NCI-H2029 (cell line): ENCODE measurements at regions not wholly inside any gene's neighbourhood (a gene's known extent, or its start where the extent isn't known, plus 50 kb on each side); places are given as distances from the start of the nearest gene placed in this dataset.
A peak's percentile ranks its signal among the peaks of the same experiment; 100 is the strongest.

Experiments
- DNase-seq: peaks from one replicate; lab custom pipeline; 2025; lab: John Stamatoyannopoulos, UW

DNA sequence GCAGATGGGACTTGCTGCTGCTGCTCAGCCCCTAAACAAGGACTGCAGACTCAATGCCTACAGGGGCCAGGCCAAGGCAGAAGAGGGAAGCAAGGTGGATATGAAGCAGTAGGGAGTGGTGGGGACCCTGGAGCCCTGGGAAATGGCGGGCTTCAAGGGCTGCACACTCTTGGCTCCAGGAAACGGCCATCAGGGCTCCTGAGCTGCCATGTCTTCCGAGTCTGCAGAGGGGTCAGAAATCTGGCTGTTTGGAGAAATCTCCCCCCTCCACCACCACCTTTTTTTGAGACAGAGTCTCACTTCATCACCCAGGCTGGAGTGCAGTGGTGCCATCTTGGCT, 169.1 kb downstream of the KATNIP start:
- no peak for DNase-seq

DNA sequence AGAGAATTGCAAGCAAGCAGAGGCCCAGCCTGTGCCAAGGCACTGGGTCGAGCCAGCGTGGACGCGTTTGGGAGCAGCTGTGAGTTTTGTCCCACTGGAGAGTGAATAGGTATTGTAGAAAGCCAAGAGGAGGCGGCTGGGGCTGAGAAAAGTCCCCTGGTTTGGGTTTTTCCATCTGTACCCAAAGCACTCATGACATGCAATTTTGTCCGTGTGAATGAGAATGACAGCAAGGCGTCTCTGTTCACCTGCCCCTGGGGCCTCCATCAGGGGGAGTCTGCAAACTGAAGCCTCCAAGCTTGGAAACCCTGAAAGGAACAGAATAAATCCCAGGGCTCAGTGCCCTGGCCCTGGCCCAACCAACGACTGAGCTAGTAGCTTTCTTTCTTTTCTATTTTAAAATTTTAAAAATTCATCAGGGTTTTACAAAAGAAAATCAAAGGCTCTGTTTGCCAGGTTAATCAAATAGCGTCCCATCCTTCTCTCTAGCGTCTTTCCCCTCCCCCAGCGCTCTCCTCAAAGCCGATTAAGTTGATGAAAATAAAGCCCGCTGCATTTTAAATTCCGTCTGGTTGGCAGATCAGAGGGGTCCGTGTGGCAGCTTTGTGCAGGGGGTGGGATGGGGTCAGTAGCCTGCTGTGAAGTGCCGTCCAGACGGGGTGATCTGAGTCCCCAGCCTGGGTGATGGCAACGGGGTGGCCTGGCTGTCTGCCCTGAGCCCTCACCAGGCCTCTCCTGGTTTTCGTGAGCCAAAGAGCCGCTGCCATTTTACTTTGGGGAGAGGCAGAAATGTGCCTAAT, 171.0 kb downstream of the KATNIP start:
- no peak for DNase-seq

DNA sequence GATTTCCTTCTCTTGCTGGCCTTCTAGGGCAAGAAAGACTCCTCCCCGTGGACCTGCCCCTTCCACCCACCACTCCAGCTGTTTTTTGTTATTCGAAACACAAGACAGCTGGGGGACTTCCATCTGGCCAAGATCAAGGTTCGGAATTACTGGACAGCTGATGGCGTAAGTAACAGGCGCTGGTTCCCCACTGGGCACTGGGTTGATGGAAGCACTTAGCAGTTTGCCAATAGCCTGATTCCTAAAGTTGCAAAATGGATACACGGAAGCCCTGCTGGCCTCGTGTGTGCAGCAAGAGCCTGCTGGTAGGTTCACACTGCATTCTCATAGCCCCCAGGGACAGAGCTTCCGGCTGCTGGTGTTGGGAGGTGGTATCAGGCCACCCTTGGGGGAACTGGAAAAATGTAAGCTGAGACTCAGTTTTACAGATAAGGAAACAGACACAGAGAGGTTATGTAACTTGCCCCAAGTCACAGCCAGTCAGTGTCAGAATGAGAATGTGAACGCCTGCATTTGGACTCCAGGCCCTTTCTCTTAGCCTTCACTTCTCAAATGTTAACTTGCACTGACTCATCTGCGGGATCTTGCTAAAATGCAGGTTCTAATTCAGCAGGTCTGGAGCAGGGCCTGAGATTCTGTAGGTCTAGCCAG, 171.7 kb downstream of the KATNIP start:
- no peak for DNase-seq

DNA sequence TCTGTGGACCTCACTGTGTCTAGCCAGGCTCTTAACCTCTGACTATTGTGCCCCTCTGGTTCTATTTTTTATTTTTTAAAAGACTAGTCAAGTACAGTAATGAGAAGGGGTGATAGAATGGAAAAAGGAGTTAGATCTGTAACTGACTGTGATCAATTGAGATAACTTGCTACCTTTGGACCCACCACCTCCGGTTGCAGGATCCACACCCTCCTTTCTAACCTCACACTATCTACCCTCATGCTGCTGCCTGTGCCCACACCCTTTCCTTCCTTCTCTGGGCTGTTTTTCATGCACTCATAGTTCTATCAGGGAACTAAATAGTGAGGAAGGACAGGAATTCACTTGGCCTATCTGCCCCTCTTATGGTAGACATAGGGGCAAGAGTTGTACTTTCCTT, 172.3 kb downstream of the KATNIP start:
- DNase-seq, result no peak

DNA sequence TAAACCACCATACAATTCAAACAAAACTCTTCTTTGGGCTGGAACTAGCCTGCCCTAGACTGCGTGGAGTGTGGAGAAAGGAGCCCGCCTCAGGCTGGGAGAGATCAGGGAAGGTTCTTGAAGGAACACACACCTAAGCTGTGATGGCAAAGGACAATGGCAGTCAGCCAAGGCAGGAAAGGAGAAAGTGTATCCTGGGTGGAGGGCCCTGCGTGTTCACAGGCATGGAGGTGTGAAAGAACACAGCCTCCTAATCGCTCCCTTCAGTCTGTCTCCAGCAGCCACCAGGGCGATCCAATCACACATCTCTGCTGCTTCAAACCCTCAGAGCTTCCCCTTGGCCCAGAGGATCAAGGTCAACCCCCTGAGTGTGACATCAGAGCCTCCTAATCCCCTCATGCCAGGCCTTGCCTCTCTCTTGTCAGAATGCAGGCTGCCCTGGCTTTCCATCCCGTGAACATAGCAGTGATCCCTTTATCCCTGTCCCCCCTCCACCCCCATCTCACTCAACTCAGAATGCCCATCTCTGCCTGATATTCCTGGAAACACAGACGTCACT, 173.0 kb downstream of the KATNIP start:
- no peak for DNase-seq

DNA sequence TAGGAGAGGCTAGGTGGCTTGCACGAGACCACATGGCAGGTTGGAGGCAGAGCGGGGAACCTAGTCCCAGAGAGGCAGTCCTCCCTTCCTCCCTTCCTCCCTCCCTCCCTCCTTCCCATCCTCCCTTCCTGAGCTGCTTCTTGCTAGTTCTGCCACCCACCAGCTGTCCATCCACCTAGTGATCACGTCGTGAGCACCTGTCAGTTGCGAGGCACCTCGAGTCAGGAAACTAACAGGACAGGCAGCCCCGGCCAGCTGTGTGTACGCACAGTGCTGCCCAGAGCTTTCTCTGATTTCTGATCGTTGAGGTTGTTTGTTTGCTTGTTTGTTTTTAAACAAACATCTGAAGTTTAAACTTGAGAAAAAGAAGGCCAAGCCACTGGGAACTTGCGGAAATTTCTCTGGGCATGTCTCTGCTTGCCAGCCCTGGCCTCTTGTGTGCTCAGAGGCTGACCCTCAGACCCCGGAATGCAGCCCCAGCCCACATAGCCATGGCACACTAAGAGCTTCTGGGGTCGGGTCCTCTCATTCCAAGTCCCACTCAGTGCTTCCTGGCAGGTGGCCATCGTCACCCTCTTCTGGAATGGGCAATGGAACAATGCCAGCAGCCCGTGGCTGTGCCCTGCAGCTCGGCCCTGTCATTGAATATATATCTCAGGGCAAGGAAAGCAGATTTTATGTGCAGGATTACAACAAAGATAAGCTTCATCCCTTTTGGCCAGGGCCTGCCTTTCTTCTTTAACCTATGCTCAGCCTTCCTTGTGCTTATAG, 174.0 kb downstream of the KATNIP start:
- peak; percentile 12 for DNase-seq

DNA sequence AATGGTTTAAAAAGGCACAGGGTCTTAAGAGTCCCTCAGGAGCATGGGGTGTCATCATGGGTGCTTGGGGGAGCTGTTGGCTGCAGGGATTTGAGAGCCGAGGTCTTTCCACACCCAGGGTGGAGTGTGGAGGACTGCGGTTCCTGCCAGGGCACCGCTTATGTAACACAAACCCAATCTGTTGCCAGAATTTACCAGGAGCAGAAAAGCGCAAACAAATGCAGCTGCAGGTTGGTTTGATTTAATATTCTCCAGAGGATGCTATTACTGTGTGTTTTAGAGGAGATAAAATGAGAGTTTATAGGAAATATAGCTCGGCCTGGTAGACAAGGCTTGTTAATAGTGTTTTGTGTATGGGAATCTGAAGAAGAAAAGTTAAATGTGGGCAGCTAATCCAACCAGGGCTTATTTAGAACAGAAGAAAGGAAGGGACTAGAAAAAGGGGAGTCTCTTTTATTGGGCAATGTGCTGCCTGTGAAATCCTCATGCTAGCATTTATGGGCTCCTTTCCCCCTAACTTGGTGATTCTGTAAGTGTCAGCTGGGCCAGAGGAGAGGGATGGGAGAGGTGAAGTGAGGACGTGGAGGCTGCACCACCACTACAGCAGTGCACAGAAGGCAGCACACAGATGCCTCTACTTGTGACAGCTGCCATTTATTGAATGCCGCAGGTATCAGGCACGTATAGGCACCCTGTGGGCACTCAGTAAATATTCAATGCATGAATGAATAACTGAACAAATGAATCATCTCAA, 174.7 kb downstream of the KATNIP start:
- DNase-seq, result no peak

DNA sequence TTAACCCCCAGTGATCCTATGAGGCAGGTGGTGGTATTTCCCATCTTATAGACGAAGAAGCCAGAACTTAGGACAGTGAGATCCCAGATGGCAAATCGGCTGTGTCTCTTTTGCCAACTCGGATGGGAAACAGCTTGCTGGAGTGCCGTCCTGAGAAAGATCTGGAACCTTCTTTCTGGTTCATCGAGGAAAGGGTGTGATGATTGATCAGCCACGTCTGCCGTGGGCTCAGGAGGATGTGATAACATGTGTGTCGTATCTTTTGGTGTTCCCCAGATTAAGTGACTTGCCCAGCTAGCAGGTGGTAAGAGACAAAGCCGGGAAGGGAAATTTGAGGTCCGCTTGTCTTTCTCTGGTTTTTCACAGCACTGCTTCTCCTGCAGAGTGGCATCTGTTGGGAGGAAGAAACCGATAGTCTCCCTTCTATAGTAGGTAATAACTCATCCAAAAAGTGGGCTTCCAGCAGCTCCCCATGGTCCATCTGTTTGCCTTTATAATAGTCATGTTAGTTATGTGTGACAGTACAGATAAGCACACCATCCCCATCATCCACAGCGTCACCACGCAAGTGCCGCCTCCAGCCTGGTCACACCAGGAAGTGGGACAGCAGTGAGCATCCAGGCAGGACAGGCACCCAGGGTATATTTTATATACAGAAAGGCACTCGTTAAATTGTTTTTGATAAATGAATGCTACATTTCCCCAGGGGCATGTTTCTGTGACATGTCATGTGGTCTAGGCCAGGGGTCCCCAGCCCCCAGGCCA, 175.5 kb downstream of the KATNIP start:
- DNase-seq, result no peak

DNA sequence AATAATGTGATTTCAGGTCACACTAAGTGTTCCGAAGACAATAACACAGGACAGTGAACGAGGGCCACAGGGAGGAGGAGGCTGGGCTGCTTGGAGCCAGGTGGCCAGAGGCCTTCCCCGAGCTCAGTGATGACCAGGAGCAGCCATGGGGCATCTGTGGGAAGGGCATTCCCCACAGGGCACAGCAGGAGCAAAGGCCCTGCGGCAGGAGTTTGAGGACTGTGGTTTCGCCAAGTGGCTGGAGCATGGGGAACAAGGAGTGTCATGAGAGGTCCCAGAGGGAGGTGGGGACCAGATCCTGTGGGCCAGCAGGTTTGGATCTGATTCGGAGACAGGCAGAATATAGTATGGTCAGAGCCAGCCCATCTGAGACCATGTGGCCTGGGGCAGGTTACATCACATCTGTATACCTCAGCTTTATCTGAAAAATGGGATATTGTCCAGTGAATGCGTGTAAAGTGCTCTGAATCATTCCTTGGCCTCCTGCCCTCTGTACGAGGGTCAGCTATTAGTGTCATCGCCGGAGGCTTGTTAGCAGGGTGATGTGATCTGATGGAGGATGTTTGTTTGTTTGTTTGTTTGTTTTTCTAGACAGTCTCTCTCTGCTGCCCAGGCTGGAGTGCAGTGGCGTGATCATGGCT, 176.8 kb downstream of the KATNIP start:
- DNase-seq, result no peak

DNA sequence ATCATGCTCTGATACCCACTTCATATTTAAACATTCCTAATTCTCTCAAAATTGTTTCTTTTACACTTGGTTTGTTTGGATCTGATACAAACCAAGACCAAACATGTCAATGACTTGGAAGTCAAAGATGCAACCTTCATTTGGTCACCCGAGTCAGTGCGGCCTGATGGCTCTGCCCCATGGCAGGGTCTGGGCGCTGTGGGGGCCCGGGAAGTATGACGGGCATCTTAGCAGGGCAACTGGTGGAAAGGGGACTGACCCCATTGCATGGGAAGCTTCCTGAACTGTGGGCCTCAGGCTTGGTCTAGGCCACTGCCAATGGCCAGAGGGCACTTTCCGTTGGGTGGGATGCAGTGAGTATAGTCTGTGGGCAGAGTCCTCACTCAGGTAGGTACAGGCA, 178.0 kb downstream of the KATNIP start:
- no peak for DNase-seq

DNA sequence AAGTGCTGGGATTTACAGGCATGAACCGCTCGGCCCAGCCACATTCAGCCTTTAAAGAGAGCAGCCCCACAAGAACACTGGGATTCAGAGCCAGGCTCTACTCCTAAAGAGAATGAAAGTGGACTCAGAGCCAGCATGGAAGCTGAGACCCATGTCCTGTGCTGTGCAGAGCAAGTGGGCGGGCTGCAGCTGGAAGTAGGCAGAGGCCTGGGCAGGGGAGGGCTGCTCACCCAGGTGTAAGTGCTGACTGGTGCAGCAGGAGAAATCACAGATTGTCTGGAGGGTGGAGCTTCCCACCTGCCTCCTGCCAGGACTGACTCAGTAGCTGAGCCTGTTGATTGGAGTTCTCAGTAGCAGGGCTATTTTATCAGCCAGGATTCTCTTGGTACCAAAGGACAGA, 178.7 kb downstream of the KATNIP start:
- no peak for DNase-seq

DNA sequence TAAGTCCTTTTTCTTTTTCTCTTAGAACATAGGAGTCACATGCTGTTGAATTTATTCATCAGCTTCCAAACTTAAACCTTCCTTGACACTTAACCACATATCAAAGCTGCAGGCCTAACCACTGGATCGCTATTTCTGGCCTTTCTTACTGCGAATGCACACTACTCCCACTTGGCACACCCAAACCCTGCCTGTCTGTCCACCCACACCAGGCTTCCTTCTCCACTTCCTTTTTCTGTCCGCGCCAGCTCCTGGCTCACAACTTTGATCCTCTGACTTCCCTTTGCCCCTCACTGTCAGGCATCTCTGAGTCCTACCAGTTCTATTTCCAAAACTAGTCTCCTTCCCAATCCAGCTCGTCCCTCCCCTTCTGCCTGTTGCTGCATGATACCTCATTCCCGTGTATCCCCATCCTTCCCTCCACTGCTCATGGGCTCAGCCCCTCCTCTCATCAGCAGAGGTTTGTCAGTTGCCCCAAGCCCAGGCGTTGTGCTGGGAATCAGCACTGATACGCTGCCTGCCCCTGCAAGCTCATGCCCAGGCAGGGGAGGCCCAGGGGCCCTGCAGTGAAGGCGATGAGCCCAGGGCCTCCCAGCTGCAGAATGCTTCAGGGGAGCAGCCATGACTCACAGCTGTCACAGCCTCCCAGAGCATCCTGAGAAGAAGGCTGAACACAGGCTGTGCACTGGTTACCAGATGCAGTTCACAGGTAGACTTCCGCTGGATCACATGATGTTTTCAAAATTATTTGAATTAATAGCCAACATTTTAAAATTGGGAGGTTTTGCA, 179.8 kb downstream of the KATNIP start:
- no peak for DNase-seq

DNA sequence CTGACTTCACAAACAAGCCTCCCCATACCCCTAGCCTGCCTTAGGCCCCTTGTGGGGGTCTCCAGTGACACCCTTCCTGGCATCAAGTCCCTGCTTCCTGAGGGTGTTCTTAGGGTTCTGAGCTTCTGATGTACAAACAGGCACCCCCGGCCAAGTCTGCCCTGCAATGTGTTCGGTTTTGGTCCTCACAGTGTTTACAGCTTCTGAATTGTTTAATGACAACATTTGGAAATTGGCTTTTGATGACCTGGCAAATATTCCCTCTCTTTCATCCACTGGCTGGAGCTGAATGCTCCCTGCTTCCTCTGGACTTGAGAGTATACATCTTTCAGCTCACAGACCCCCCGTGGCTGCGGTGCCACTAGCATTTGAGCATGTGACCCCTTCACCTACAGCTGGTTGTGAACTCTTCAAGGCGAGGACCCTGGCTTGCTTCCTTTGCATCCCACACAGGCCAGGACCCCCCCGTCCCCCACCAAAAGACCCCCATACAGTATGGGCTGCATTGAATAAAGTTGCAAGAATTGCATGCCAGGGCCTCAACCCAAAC, 180.8 kb downstream of the KATNIP start:
- no peak for DNase-seq

DNA sequence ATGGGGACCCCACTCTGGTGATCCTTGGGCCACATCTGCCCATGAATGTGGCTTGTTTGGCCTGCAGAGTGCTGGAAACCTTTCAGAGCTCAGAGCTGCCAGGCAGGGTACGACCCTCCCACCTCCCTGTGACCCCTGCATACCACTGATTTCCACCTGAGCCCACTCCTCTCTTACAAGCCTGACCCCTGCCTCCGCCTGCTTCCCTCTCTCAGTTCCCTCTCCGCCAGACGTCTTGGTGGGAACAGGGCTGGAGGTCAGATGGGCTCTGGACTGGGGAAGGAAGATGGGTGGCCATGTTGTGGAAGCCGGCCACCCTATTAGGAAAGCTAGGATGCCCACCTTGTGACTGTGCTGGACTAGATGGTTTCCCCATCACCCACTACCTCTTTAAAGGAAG, 185.1 kb downstream of the KATNIP start:
- DNase-seq, result no peak

DNA sequence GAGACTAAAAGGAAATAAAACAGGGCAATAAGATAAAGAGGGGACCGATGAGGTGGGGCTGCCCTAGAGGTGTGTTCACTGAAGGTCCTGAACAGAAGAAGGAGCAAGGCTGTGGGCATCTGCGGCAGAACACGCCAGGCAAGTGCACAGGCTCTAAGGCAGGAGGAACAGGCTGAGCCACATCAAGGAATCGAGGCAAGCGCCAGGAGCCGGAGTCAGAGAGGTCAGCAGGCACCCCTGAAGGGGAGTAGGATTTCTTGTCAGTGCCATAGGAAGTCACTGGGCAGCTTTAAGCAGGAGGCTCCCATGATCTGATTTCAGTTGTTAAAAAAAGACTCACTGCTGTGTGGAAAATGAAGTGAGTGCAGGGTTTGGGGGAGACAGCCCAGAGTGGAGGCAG, 186.5 kb downstream of the KATNIP start:
- no peak for DNase-seq

DNA sequence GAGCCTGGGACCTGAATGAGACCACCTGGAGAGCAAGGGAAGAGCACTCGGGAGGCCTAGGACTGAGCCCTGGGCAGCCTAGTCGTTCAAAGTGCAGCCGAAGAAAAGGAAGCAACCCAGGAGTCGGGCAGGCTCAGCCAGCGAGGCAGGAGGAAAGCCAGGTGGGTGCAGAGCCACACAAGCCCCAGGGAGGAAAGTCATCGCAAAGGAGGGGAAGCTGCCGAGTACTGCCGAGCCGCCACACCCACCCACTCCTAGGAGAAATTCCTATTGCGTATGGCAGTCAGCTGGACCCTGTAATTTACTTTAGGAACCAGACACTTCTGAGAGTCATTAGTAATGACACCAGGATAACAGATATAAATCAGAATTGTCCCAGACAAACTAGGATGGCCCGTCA, 187.6 kb downstream of the KATNIP start:
- DNase-seq, result no peak
